ENCODE measurements at regions not wholly inside any gene's neighbourhood (a gene's known extent, or its start where the extent isn't known, plus 50 kb on each side); places are given as distances from the start of the nearest gene placed in this dataset.

DNA sequence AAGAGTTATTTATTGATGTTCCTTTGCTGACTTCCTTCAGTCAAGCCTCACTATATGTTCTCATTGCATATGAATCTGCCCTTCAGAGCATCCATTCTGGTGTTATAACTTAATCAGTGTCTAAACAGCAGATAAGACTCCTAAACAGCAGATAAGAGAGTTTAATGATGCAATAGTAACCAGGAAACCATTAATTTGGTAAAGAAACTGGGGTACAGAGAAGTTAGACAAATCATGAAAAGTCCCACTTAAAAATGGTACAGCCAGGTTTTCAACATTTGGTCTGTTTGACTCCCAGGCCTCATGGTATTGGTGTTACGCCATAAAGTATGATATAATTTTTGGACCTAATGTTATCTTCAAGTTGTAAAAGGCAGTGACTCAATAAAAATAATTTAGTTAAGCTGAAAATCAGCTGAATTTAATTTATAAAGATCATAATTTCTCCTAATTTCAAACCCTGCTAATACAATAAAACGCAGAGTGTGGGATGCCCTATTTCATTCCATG is 127.4 kb upstream of the DST start:
- Histone ChIP-seq H3K4me1 (peaks cover 71 to 79% (median 75%) of the 10 kb centered on the region in 4 donors), H3K36me3 (no peaks in the 10 kb centered on the region), H3K9me3 (no peaks in the 10 kb centered on the region), H3K4me3 (no peak overlapping the region), H3K27ac (replicated peaks in 1 of 4) (peak overlapping the region in 1 of 4 donors; percentile 33), H3K27me3 (no peaks in the 10 kb centered on the region)
- 86% methylated on average over 2 of the region's 2 CpGs for WGBS
- TF ChIP-seq POLR2AphosphoS5 (IDR thresholded peaks at IDR 0.05): no peak
- TF ChIP-seq, protein P1, sequence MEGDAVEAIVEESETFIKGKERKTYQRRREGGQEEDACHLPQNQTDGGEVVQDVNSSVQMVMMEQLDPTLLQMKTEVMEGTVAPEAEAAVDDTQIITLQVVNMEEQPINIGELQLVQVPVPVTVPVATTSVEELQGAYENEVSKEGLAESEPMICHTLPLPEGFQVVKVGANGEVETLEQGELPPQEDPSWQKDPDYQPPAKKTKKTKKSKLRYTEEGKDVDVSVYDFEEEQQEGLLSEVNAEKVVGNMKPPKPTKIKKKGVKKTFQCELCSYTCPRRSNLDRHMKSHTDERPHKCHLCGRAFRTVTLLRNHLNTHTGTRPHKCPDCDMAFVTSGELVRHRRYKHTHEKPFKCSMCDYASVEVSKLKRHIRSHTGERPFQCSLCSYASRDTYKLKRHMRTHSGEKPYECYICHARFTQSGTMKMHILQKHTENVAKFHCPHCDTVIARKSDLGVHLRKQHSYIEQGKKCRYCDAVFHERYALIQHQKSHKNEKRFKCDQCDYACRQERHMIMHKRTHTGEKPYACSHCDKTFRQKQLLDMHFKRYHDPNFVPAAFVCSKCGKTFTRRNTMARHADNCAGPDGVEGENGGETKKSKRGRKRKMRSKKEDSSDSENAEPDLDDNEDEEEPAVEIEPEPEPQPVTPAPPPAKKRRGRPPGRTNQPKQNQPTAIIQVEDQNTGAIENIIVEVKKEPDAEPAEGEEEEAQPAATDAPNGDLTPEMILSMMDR (IDR thresholded peaks at IDR 0.05): no peak
- no peak for TF ChIP-seq POLR2A (IDR thresholded peaks at IDR 0.05; ENCODE audit: low read depth)
- TF ChIP-seq EP300 (IDR thresholded peaks at IDR 0.05): no peak
- intact Hi-C loops (cut with DNase I): no loop called here
- no peak for DNase-seq (ENCODE audit: extremely low spot score)

DNA sequence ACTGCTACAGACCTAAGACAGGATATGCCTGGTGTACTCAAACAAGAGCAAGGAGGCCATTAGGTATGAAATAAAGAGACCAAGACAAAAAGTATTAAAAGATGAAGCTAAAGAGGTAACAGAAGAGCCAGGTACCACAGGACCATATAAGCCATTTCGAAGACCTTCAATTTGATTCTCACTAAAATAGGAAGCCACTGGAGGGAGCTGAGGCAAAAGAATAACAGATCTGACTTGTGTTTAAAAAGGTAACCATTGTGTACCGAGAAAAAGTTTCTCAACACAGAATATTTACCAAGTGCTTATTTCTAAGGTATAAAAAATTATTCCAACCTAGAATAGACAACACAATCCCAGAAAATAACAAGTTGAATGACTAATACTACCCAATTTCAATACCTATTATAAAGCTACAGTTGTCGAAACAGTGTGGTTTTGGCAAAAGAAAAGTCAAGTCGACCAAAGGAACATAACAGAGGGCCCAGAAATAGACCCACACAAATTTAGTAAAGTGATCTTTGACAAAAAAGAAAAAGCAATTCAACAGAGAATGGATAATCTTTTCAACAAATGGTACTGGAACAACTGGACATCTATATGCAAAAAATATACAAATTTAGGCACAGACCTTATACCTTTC is 125.3 kb upstream of the DST start:
- peaks cover 78 to 98% (median 93%) of the 10 kb centered on the region in 4 donors for H3K4me1 ChIP-seq
- WGBS: 69% methylated on average over 4 of the region's 4 CpGs

DNA sequence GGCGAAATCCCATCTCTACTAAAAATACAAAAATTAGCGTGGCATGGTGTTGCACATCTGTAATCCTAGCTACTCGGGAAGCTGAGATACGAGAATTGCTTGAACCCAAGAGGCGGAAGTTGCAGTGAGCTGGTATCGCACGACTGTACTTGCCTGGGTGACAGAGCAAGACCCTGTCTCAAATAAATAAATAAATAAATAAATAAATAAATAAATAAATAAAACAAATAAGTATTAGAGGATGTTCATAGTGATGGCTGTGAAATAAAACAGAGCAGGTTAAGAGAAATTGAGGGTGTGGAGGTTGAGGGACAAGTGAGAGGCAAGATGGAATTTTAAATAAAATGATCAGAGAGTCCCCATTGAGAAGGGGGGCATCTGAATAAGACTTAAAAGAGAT is 124.7 kb upstream of the DST start:
- peaks cover 72 to 93% (median 89%) of the 10 kb centered on the region in 4 donors for H3K4me1 ChIP-seq
- H3K27ac ChIP-seq (replicated peaks in 1 of 4): peak overlapping the region in 2 of 4 donors; percentile 19 to 22

More for the DNA sequence above, 125.3 kb upstream of the DST start:
- H3K36me3 ChIP-seq: no peaks in the 10 kb centered on the region
- no peaks in the 10 kb centered on the region for H3K9me3 ChIP-seq
- TF ChIP-seq EP300 (IDR thresholded peaks at IDR 0.05): no peak
- TF ChIP-seq POLR2A (IDR thresholded peaks at IDR 0.05; ENCODE audit: low read depth): no peak
- no peak for TF ChIP-seq POLR2AphosphoS5 (IDR thresholded peaks at IDR 0.05)
- TF ChIP-seq, protein P1 (IDR thresholded peaks at IDR 0.05): peak in 2 of 3 experiments; percentile 9 to 24
- intact Hi-C loops (cut with DNase I): no loop called here
- DNase-seq (ENCODE audit: extremely low spot score): no peak
- no peak overlapping the region for H3K4me3 ChIP-seq
- H3K27me3 ChIP-seq: no peaks in the 10 kb centered on the region
- H3K27ac ChIP-seq (replicated peaks in 1 of 4): peak overlapping the region in 2 of 4 donors; percentile 19 to 22

DNA sequence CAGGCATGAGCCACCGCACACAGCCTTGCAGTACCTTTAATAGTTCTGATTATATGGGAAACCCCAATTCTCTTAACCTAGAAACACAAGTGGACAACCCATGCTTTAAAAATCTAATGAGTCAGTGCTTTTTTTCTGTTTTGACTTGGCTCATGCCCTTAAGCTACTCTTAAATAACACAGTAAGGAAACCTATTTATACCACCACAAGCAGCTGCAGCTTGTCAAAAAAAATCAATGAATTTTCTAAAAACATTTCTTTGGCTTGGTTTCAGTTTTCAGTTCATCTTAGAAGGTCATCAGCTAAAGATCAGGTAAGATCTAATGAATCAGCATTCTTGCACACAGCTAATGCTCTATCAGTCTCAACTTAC is 124.1 kb upstream of the DST start:
- intact Hi-C loops (cut with DNase I): no loop called here

More for the DNA sequence above, 124.7 kb upstream of the DST start:
- no peaks in the 10 kb centered on the region for H3K36me3 ChIP-seq
- no peak for TF ChIP-seq POLR2AphosphoS5 (IDR thresholded peaks at IDR 0.05)
- TF ChIP-seq EP300 (IDR thresholded peaks at IDR 0.05): no peak
- TF ChIP-seq, protein P1 (IDR thresholded peaks at IDR 0.05): no peak
- TF ChIP-seq POLR2A (IDR thresholded peaks at IDR 0.05; ENCODE audit: low read depth): no peak
- no peaks in the 10 kb centered on the region for H3K9me3 ChIP-seq
- DNase-seq (ENCODE audit: extremely low spot score): no peak
- no peaks in the 10 kb centered on the region for H3K27me3 ChIP-seq
- no peak overlapping the region for H3K4me3 ChIP-seq
- intact Hi-C loops (cut with DNase I): no loop called here
- WGBS: 93% methylated on average over 7 of the region's 7 CpGs

More for the DNA sequence above, 124.1 kb upstream of the DST start:
- H3K27me3 ChIP-seq: no peaks in the 10 kb centered on the region
- no peak for DNase-seq (ENCODE audit: extremely low spot score)
- WGBS: 57% methylated on average over 1 of the region's 1 CpG
- H3K9me3 ChIP-seq: no peaks in the 10 kb centered on the region
- H3K4me3 ChIP-seq: no peak overlapping the region
- TF ChIP-seq POLR2A (IDR thresholded peaks at IDR 0.05; ENCODE audit: low read depth) (no peak), EP300 (IDR thresholded peaks at IDR 0.05) (no peak), POLR2AphosphoS5 (IDR thresholded peaks at IDR 0.05) (no peak)
- TF ChIP-seq, protein P1 (IDR thresholded peaks at IDR 0.05): no peak
- H3K27ac ChIP-seq (replicated peaks in 1 of 4): peak overlapping the region in 1 of 4 donors; percentile 6
- no peaks in the 10 kb centered on the region for H3K36me3 ChIP-seq
- peaks cover 66 to 86% (median 82%) of the 10 kb centered on the region in 4 donors for H3K4me1 ChIP-seq
